LNCaP clone FGC (cell line): ENCODE measurements at regions not wholly inside any gene's neighbourhood (a gene's known extent, or its start where the extent isn't known, plus 50 kb on each side); places are given as distances from the start of the nearest gene placed in this dataset.
A peak's percentile ranks its signal among the peaks of the same experiment; 100 is the strongest.
"Not testable (repeated sequence)": the region's sequence is repeated elsewhere in the genome, so short reads cannot be mapped to it uniquely, and the experiment has no call there.

Experiments used
- DNase-seq: peaks from one replicate; pipeline ENCODE4 v3.0.0-alpha.2; 2011; ENCODE audit warnings: low read depth
- H3K4me3 ChIP-seq: 2 replicates; pipeline ENCODE4 v1.5.1; 2011; ENCODE audit warnings: mild to moderate bottlenecking, low read depth, low read length, control low read depth
- TF ChIP-seq, protein P1 (sequence below): IDR thresholded peaks from 2 replicates; pipeline ENCODE4 v1.5.1; 2012; ENCODE audit warnings: mild to moderate bottlenecking; ENCODE audit not compliant: control insufficient read depth, insufficient read depth; ENCODE audit errors: extremely low read depth

GRCh38 chr12:74595696-74596095 is 58.1 kb downstream of the ATXN7L3B start:
- DNase-seq = no peak
- TF ChIP-seq, protein P1, sequence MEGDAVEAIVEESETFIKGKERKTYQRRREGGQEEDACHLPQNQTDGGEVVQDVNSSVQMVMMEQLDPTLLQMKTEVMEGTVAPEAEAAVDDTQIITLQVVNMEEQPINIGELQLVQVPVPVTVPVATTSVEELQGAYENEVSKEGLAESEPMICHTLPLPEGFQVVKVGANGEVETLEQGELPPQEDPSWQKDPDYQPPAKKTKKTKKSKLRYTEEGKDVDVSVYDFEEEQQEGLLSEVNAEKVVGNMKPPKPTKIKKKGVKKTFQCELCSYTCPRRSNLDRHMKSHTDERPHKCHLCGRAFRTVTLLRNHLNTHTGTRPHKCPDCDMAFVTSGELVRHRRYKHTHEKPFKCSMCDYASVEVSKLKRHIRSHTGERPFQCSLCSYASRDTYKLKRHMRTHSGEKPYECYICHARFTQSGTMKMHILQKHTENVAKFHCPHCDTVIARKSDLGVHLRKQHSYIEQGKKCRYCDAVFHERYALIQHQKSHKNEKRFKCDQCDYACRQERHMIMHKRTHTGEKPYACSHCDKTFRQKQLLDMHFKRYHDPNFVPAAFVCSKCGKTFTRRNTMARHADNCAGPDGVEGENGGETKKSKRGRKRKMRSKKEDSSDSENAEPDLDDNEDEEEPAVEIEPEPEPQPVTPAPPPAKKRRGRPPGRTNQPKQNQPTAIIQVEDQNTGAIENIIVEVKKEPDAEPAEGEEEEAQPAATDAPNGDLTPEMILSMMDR = no peak
- H3K4me3 ChIP-seq = no peak overlapping the region

GRCh38 chr12:74598819-74599218 is 61.2 kb downstream of the ATXN7L3B start:
- TF ChIP-seq, protein P1 = no peak
- no peak for DNase-seq
- H3K4me3 ChIP-seq = no peak overlapping the region

- TF ChIP-seq, protein P1 = no peak
- no peak for DNase-seq
- no peak overlapping the region for H3K4me3 ChIP-seq
Observed at GRCh38 chr12:74599932-74600331, 62.3 kb downstream of the ATXN7L3B start.

DNA sequence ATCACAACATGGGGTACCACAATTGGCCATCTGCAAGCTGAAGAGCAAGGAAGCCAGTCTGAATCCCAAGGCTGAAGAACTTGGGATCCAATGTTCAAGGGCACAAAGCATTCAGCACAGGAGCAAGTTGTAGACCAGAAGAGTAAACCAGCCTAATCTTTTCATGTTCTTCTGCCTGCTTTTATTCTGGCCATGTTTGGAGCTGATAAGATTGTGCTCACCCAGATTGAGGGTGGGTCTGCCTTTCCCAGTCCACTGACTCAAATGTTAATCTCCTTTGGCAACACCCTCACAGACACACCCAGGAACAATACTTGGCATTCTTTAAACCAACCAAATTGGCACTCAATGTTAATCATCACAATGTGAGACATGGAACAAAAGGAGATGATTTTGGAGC is 63.2 kb downstream of the ATXN7L3B start:
- not testable (repeated sequence) for DNase-seq, H3K4me3 ChIP-seq

- no peak overlapping the region for H3K4me3 ChIP-seq
- TF ChIP-seq, protein P1 = no peak
Observed at GRCh38 chr12:74602881-74603672, 65.4 kb downstream of the ATXN7L3B start.

DNA sequence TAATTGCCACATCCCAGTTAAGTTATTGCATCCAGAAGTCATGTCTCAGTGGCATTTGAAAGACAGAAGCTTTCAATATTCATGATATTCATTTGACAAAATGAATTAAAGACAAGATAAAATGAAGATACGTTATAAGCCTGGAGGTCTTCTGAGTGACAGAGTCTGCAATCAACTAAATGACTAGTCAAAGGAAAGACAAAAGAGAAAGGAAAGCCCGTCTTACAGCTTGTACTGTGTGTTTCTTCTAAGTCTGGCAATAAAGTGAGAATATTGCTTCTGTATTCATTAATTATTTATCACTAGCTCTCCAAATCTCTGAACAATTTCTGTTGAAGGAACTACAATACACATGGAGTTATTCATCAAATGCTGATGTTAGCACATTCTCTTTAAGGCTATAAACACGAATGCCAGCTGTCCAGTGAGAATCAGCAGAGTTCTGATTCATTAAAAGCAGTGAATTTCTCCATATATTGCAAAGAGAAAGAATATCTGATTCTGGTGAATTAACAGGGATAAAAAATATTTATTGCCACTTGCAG is 70.7 kb downstream of the ATXN7L3B start:
- DNase-seq = no peak
- TF ChIP-seq, protein P1 = no peak
- H3K4me3 ChIP-seq = no peak overlapping the region

More at GRCh38 chr12:74602881-74603672, 65.4 kb downstream of the ATXN7L3B start:
- no peak for DNase-seq

GRCh38 chr12:74610711-74611110 is 73.1 kb downstream of the ATXN7L3B start:
- TF ChIP-seq, protein P1 = no peak
- no peak overlapping the region for H3K4me3 ChIP-seq
- DNase-seq = peak; percentile 95
